Lung (tissue), 11 donors: ENCODE measurements at regions not wholly inside any gene's neighbourhood (a gene's known extent, or its start where the extent isn't known, plus 50 kb on each side); places are given as distances from the start of the nearest gene placed in this dataset.

ENCODE experiments used
- ATAC-seq: fragments of 200-7000 bp; cut with Tn5 transposase; one replicate; pipeline ENCODE4 v1.9.1; 2020; ENCODE audit warnings: moderate number of reproducible peaks; ENCODE audit not compliant: insufficient read depth, low FRiP score
- DNase-seq, 3 donors: peaks; one replicate each; pipeline ENCODE4 v3.0.0-alpha.2; 2013 to 2017
- H3K27ac ChIP-seq, 2 donors: one replicate each; pipeline ENCODE4 v1.5.1; 2013; ENCODE audit warnings: mild to moderate bottlenecking in 2 of 2, moderate library complexity in 2 of 2, control low read depth in 1 of 2, inconsistent platforms in 1 of 2, low read depth in 1 of 2, low read length in 1 of 2
- H3K27me3 ChIP-seq, 3 donors: one replicate each; pipeline ENCODE4 v1.5.1; 2013; ENCODE audit warnings: low read length in 2 of 3; ENCODE audit not compliant: control insufficient read depth in 3 of 3, insufficient read depth in 3 of 3
- H3K36me3 ChIP-seq, 4 donors: one replicate each; pipeline ENCODE4 v1.5.1; 2013; ENCODE audit warnings: low read length in 4 of 4, mild to moderate bottlenecking in 1 of 4, moderate library complexity in 1 of 4; ENCODE audit not compliant: control insufficient read depth in 4 of 4, insufficient read depth in 4 of 4
- H3K4me1 ChIP-seq, 5 donors: one replicate each; pipeline ENCODE4 v1.5.1; 2013; ENCODE audit warnings: low read length in 5 of 5, mild to moderate bottlenecking in 2 of 5, moderate library complexity in 1 of 5; ENCODE audit not compliant: control insufficient read depth in 5 of 5, insufficient read depth in 5 of 5
- H3K4me3 ChIP-seq: one replicate; pipeline ENCODE4 v1.5.1; 2013; ENCODE audit warnings: mild to moderate bottlenecking, control low read depth, moderate library complexity
- H3K9ac ChIP-seq, 2 donors: one replicate each; pipeline ENCODE4 v1.5.1; 2013; ENCODE audit warnings: low read length in 2 of 2, control low read depth in 1 of 2; ENCODE audit not compliant: insufficient read depth in 1 of 2
- H3K9me3 ChIP-seq, 4 donors: one replicate each; pipeline ENCODE4 v1.5.1; 2013; ENCODE audit warnings: low read length in 3 of 4, mild to moderate bottlenecking in 1 of 4, moderate library complexity in 1 of 4; ENCODE audit not compliant: control insufficient read depth in 4 of 4, insufficient read depth in 3 of 4
- WGBS, 2 donors: extraction: QIAGEN DNeasy Blood & Tissue Kit; methylation state at CpG; one replicate each; pipeline ENCODE4 v1.1.7; 2013; 5-methylcytosine and 5-hydroxymethylcytosine counted together
- TF ChIP-seq, protein P1 (sequence below): IDR thresholded peaks from 2 replicates; pipeline ENCODE4 v1.5.1; 2012; ENCODE audit warnings: mild to moderate bottlenecking; ENCODE audit errors: control extremely low read depth, extremely low read depth
- donor health status: control.
- donor health status: control.
- donor health status: Bipolar disorder and iron deficiency.
- donor health status: healthy.
- donor health status: DM: yes; HTN: yes; CAD: no.

DNA sequence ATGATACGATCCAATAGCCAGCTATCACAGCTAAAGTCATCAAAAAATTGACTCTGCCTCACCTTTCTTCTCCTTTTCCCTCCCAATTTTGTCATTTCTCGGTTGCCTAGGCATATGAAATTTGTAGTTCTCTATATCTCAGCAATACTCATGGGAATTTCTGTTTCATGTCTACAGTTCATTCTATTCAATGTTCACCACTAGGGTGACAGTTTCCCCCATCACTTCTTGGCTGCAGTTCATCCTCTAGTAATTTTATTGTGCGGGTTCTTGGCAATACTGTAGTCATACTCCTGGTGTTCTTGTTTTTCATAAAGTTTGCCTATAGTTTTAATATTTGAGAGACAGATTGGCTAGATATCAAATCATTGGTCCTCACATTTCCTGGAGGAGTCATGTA lies 872.2 kb upstream of the ID2 start:
- TF ChIP-seq, protein P1, sequence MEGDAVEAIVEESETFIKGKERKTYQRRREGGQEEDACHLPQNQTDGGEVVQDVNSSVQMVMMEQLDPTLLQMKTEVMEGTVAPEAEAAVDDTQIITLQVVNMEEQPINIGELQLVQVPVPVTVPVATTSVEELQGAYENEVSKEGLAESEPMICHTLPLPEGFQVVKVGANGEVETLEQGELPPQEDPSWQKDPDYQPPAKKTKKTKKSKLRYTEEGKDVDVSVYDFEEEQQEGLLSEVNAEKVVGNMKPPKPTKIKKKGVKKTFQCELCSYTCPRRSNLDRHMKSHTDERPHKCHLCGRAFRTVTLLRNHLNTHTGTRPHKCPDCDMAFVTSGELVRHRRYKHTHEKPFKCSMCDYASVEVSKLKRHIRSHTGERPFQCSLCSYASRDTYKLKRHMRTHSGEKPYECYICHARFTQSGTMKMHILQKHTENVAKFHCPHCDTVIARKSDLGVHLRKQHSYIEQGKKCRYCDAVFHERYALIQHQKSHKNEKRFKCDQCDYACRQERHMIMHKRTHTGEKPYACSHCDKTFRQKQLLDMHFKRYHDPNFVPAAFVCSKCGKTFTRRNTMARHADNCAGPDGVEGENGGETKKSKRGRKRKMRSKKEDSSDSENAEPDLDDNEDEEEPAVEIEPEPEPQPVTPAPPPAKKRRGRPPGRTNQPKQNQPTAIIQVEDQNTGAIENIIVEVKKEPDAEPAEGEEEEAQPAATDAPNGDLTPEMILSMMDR: no peak
- Histone ChIP-seq H3K9me3 (no peaks in the 10 kb centered on the region), H3K9ac (no peak overlapping the region), H3K4me1 (no peaks in the 10 kb centered on the region), H3K27me3 (no peaks in the 10 kb centered on the region), H3K27ac (no peak overlapping the region), H3K4me3 (no peak overlapping the region), H3K36me3 (no peaks in the 10 kb centered on the region)
- WGBS, 2 donors: 88 to 93% methylated on average over 3 of the region's 3 CpGs
- no peak for ATAC-seq
- DNase-seq: no peak

DNA sequence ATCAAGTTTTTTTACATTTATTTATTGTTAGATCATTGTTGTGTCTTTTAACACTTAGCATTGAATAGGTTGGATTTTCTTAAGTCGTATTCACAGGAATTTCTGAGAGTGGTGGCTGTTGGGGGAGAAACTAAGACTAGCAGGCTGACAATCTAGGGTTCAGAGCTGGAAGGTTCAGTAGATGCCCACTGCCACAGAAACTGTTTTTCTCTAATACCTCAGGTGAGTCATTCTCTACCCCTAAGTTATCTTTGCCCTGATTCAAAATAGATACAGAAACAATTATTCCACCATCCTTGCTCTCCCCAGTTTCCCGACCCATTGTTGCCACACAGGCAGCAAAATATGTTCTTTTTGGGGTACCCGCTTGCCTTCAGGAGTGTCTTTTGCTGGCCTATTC lies 870.8 kb upstream of the ID2 start:
- H3K4me3 ChIP-seq: no peak overlapping the region
- no peaks in the 10 kb centered on the region for H3K4me1 ChIP-seq
- 92 to 95% methylated on average over 3 of the region's 3 CpGs for WGBS, 2 donors

DNA sequence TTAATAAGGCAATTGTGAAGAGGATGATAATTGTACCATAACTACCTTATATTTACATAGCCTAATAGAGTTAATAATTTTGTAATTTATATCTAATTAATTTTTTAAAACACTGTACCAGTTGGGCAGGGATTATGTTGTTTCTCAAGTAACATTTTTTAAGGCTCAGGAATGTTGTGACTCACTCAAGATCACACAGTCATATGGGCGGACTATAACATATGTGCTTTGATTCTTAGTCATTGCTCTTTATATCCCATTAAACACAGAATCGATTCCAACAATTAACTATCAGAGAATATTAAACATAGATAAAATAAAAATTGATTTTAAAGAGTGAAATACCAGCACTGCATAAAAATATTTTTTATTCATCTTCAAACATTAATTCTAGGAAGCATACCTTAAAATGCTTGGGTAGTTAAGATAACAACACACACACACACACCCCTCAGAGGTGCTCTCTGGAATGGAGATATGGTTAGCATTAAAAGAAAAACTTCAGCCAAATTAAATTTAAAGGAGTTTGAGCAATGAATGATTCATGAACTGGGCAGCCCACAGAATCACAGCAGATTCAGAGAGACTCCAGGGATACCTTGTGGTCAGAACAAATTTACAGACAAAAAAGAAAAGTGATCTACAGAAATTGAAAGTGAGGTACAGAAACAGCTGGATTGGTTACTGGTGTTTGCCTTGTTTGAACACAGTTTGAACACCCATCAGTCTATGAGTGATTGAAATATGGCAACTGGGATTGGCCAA lies 869.4 kb upstream of the ID2 start:
- Histone ChIP-seq H3K9me3 (peaks cover 0 to 3% (median 0%) of the 10 kb centered on the region in 4 donors), H3K27me3 (no peaks in the 10 kb centered on the region), H3K9ac (no peak overlapping the region), H3K4me3 (no peak overlapping the region), H3K27ac (no peak overlapping the region), H3K4me1 (no peaks in the 10 kb centered on the region), H3K36me3 (no peaks in the 10 kb centered on the region)
- DNase-seq (no peak), ATAC-seq (no peak)
- TF ChIP-seq, protein P1: no peak
- WGBS, 2 donors: 87 to 97% methylated on average over 2 of the region's 2 CpGs

More for the DNA sequence above, 870.8 kb upstream of the ID2 start:
- ATAC-seq (no peak), DNase-seq (no peak)
- TF ChIP-seq, protein P1: no peak
- H3K9me3 ChIP-seq: peaks cover 0 to 3% (median 0%) of the 10 kb centered on the region in 4 donors
- no peaks in the 10 kb centered on the region for H3K36me3 ChIP-seq
- no peak overlapping the region for H3K9ac ChIP-seq
- H3K27me3 ChIP-seq: no peaks in the 10 kb centered on the region
- no peak overlapping the region for H3K27ac ChIP-seq
